Mesendoderm (in vitro differentiated cells): ENCODE measurements at regions not wholly inside any gene's neighbourhood (a gene's known extent, or its start where the extent isn't known, plus 50 kb on each side); places are given as distances from the start of the nearest gene placed in this dataset.

Source experiments
- DNase-seq: peaks from one replicate; pipeline ENCODE4 v3.0.0; 2013
- H2AK5ac ChIP-seq: 2 replicates; pipeline ENCODE4 v1.6.1; 2013; ENCODE audit warnings: low read length, inconsistent platforms
- H2BK120ac ChIP-seq: 2 replicates; pipeline ENCODE4 v1.6.1; 2013; ENCODE audit warnings: low read depth, mild to moderate bottlenecking, low read length, moderate library complexity, mixed read lengths
- H2BK15ac ChIP-seq: replicated peaks from 2 replicates; pipeline ENCODE4 v1.6.1; 2013; ENCODE audit warnings: low read depth, mild to moderate bottlenecking, moderate library complexity
- H2BK5ac ChIP-seq: 2 replicates; pipeline ENCODE4 v1.6.1; 2013; ENCODE audit warnings: low read length, inconsistent platforms
- H3K18ac ChIP-seq: 2 replicates; pipeline ENCODE4 v1.6.1; 2013; ENCODE audit warnings: mild to moderate bottlenecking, low read length, mixed read lengths
- H3K23ac ChIP-seq: one replicate; pipeline ENCODE4 v1.6.1; 2013; ENCODE audit warnings: low read length
- H3K27ac ChIP-seq: 2 replicates; pipeline ENCODE4 v1.5.1; 2013; ENCODE audit warnings: low read depth, mild to moderate bottlenecking, inconsistent platforms, low read length, moderate library complexity
- H3K27me3 ChIP-seq: 2 replicates; pipeline ENCODE4 v1.6.1; 2013; ENCODE audit warnings: low read length, control low read depth, mild to moderate bottlenecking, inconsistent platforms; ENCODE audit not compliant: insufficient read depth, poor library complexity
- H3K36me3 ChIP-seq: 2 replicates; pipeline ENCODE4 v1.6.1; 2013; ENCODE audit warnings: low read length, inconsistent platforms; ENCODE audit not compliant: control insufficient read depth, insufficient read depth
- H3K4ac ChIP-seq: one replicate; pipeline ENCODE4 v1.6.1; 2013; ENCODE audit warnings: low read depth, mild to moderate bottlenecking, low read length, moderate library complexity
- H3K4me1 ChIP-seq: 2 replicates; pipeline ENCODE4 v1.6.1; 2013; ENCODE audit warnings: low read depth, low read length, inconsistent platforms; ENCODE audit not compliant: control insufficient read depth
- H3K4me2 ChIP-seq: 2 replicates; pipeline ENCODE4 v1.6.1; 2013; ENCODE audit warnings: low read length
- H3K4me3 ChIP-seq: 2 replicates; pipeline ENCODE4 v1.5.1; 2013; ENCODE audit warnings: mild to moderate bottlenecking, low read length
- H3K56ac ChIP-seq: one replicate; pipeline ENCODE4 v1.6.1; 2013; ENCODE audit warnings: low read length
- H3K79me1 ChIP-seq: 2 replicates; pipeline ENCODE4 v1.6.1; 2013; ENCODE audit warnings: low read length, inconsistent platforms
- H3K79me2 ChIP-seq: 2 replicates; pipeline ENCODE4 v1.6.1; 2013; ENCODE audit warnings: mild to moderate bottlenecking, low read length; ENCODE audit not compliant: control insufficient read depth, insufficient read depth
- H3K9ac ChIP-seq: 2 replicates; pipeline ENCODE4 v1.6.1; 2013; ENCODE audit warnings: low read length, inconsistent platforms
- H4K5ac ChIP-seq: one replicate; pipeline ENCODE4 v1.6.1; 2013; ENCODE audit warnings: low read length
- H4K8ac ChIP-seq: one replicate; pipeline ENCODE4 v1.6.1; 2013; ENCODE audit warnings: low read depth, mild to moderate bottlenecking, control low read depth, low read length, moderate library complexity
- WGBS: extraction: QIAGEN DNeasy Blood & Tissue Kit; methylation state at CpG from one replicate; pipeline ENCODE4 v1.1.7; 2013; ENCODE audit warnings: low lambda C conversion rate, missing lambda C conversion rate; ENCODE audit not compliant: insufficient coverage; ENCODE audit errors: extremely low coverage; 5-methylcytosine and 5-hydroxymethylcytosine counted together

- Histone ChIP-seq H2BK15ac (no peak overlapping the region), H3K27ac (no peak overlapping the region), H3K18ac (no peak overlapping the region), H3K23ac (no peak overlapping the region), H4K5ac (no peak overlapping the region), H3K4me3 (no peak overlapping the region), H3K4me2 (no peak overlapping the region), H3K79me1 (peaks cover 7% of the 10 kb centered on the region), H3K27me3 (no peaks in the 10 kb centered on the region), H2BK5ac (no peak overlapping the region), H2BK120ac (no peak overlapping the region), H3K36me3 (no peaks in the 10 kb centered on the region), H3K4ac (no peak overlapping the region), H3K56ac (no peak overlapping the region), H3K4me1 (peaks cover 10% of the 10 kb centered on the region), H3K9ac (no peak overlapping the region), H4K8ac (no peak overlapping the region), H3K79me2 (peaks cover 16% of the 10 kb centered on the region), H2AK5ac (no peak overlapping the region)
- no CpG with 5 or more reads among the region's 2 CpGs for WGBS
- no peak for DNase-seq
Observed at GRCh38 chr2:134117676-134118075, 136.2 kb upstream of the MGAT5 start.

GRCh38 chr2:134118279-134119116 lies 135.4 kb upstream of the MGAT5 start:
- no peak overlapping the region for H2BK120ac ChIP-seq
- H4K5ac ChIP-seq = no peak overlapping the region
- H2BK15ac ChIP-seq = no peak overlapping the region
- H3K79me2 ChIP-seq = peaks cover 24% of the 10 kb centered on the region
- peak; percentile 98 for DNase-seq
- no peak overlapping the region for H3K4me3 ChIP-seq
- no peak overlapping the region for H3K27ac ChIP-seq
- H2AK5ac ChIP-seq = no peak overlapping the region
- peaks cover 10% of the 10 kb centered on the region for H3K79me1 ChIP-seq
- no peaks in the 10 kb centered on the region for H3K27me3 ChIP-seq
- H2BK5ac ChIP-seq = peak overlapping the region; percentile 33
- H3K36me3 ChIP-seq = no peaks in the 10 kb centered on the region
- H3K4ac ChIP-seq = no peak overlapping the region
- no CpG with 5 or more reads among the region's 8 CpGs for WGBS
- H3K9ac ChIP-seq = no peak overlapping the region
- H3K4me2 ChIP-seq = no peak overlapping the region
- H3K56ac ChIP-seq = peak overlapping the region; percentile 38
- no peak overlapping the region for H4K8ac ChIP-seq
- peak overlapping the region; percentile 88 for H3K18ac ChIP-seq
- no peak overlapping the region for H3K23ac ChIP-seq
- H3K4me1 ChIP-seq = peaks cover 10% of the 10 kb centered on the region

- no CpG with 5 or more reads among the region's 10 CpGs for WGBS
- H2BK5ac ChIP-seq = peak overlapping the region; percentile 33
- H3K18ac ChIP-seq = peak overlapping the region; percentile 88
- H3K56ac ChIP-seq = peak overlapping the region; percentile 83
- no peak overlapping the region for H3K23ac ChIP-seq
- H4K8ac ChIP-seq = no peak overlapping the region
- H3K36me3 ChIP-seq = no peaks in the 10 kb centered on the region
- no peak overlapping the region for H2AK5ac ChIP-seq
- no peak overlapping the region for H3K27ac ChIP-seq
- no peak for DNase-seq
- H3K4me3 ChIP-seq = peak overlapping the region; percentile 5
- no peaks in the 10 kb centered on the region for H3K27me3 ChIP-seq
- peaks cover 13% of the 10 kb centered on the region for H3K79me1 ChIP-seq
- peaks cover 10% of the 10 kb centered on the region for H3K4me1 ChIP-seq
- H2BK15ac ChIP-seq = peak overlapping the region; percentile 1
- peaks cover 30% of the 10 kb centered on the region for H3K79me2 ChIP-seq
- H3K4me2 ChIP-seq = peak overlapping the region; percentile 86
- H2BK120ac ChIP-seq = no peak overlapping the region
- no peak overlapping the region for H3K4ac ChIP-seq
- peak overlapping the region; percentile 56 for H3K9ac ChIP-seq
- no peak overlapping the region for H4K5ac ChIP-seq
Observed at GRCh38 chr2:134119117-134119712, 134.7 kb upstream of the MGAT5 start.

- H4K5ac ChIP-seq = no peak overlapping the region
- H3K18ac ChIP-seq = peak overlapping the region; percentile 96
- H3K4me3 ChIP-seq = peak overlapping the region; percentile 55
- DNase-seq = peak; percentile 96
- peak overlapping the region; percentile 83 for H3K56ac ChIP-seq
- peaks cover 16% of the 10 kb centered on the region for H3K79me1 ChIP-seq
- peak overlapping the region; percentile 83 for H3K4ac ChIP-seq
- H3K4me2 ChIP-seq = peak overlapping the region; percentile 86
- H2BK15ac ChIP-seq = no peak overlapping the region
- H2BK120ac ChIP-seq = peak overlapping the region; percentile 15
- H3K9ac ChIP-seq = peak overlapping the region; percentile 73
- peak overlapping the region; percentile 87 for H3K27ac ChIP-seq
- H3K4me1 ChIP-seq = peaks cover 10% of the 10 kb centered on the region
- H3K36me3 ChIP-seq = no peaks in the 10 kb centered on the region
- H2BK5ac ChIP-seq = no peak overlapping the region
- H3K27me3 ChIP-seq = no peaks in the 10 kb centered on the region
- no CpG with 5 or more reads among the region's 81 CpGs for WGBS
- no peak overlapping the region for H2AK5ac ChIP-seq
- no peak overlapping the region for H4K8ac ChIP-seq
- H3K23ac ChIP-seq = no peak overlapping the region
- H3K79me2 ChIP-seq = peaks cover 34% of the 10 kb centered on the region
Observed at GRCh38 chr2:134119713-134120405, 134.0 kb upstream of the MGAT5 start.

GRCh38 chr2:134120406-134120732 lies 133.5 kb upstream of the MGAT5 start:
- Histone ChIP-seq H2AK5ac (no peak overlapping the region), H2BK120ac (peak overlapping the region; percentile 15), H3K9ac (peak overlapping the region; percentile 73), H4K5ac (no peak overlapping the region), H2BK5ac (no peak overlapping the region), H4K8ac (no peak overlapping the region), H3K27me3 (no peaks in the 10 kb centered on the region), H3K4ac (peak overlapping the region; percentile 83), H3K4me3 (peak overlapping the region; percentile 55), H3K79me2 (peaks cover 40% of the 10 kb centered on the region), H3K4me1 (peaks cover 10% of the 10 kb centered on the region), H3K56ac (peak overlapping the region; percentile 83), H3K23ac (no peak overlapping the region), H3K36me3 (no peaks in the 10 kb centered on the region), H3K18ac (peak overlapping the region; percentile 96), H3K27ac (peak overlapping the region; percentile 87), H3K4me2 (peak overlapping the region; percentile 36), H2BK15ac (no peak overlapping the region), H3K79me1 (peaks cover 18% of the 10 kb centered on the region)
- WGBS = no CpG with 5 or more reads among the region's 37 CpGs
- DNase-seq = peak; percentile 45
